Neural cell (in vitro differentiated cells): ENCODE measurements at regions not wholly inside any gene's neighbourhood (a gene's known extent, or its start where the extent isn't known, plus 50 kb on each side); places are given as distances from the start of the nearest gene placed in this dataset.

ENCODE experiments used
- CTCF ChIP-seq: fragments of 450-650 bp; IDR thresholded peaks from 2 replicates; pipeline ENCODE4 v1.5.1; 2014; ENCODE audit warnings: antibody characterized with exemption, mild to moderate bottlenecking, moderate library complexity; ENCODE audit not compliant: poor library complexity, severe bottlenecking
- EZH2 ChIP-seq: fragments of 200-600, 300-800 bp; shearing (Covaris generic), sonication (generic); IDR thresholded peaks from 2 replicates; pipeline ENCODE4 v1.6.1; 2014; ENCODE audit warnings: antibody characterized with exemption, low read length, borderline replicate concordance, mild to moderate bottlenecking; ENCODE audit not compliant: insufficient read depth, poor library complexity, severe bottlenecking
- MXI1 ChIP-seq: fragments of 450-650 bp; conservative IDR thresholded peaks from 2 replicates; pipeline ENCODE4 v1.6.1; 2014; ENCODE audit warnings: antibody characterized with exemption, mild to moderate bottlenecking; ENCODE audit not compliant: poor library complexity, severe bottlenecking
- POLR2AphosphoS5 ChIP-seq: IDR thresholded peaks from 2 replicates; pipeline ENCODE4 v1.6.1; 2012
- RAD21 ChIP-seq: fragments of 450-650 bp; conservative IDR thresholded peaks from 2 replicates; pipeline ENCODE4 v1.6.1; 2014; ENCODE audit warnings: antibody characterized with exemption, mild to moderate bottlenecking, moderate library complexity
- SMC3 ChIP-seq: fragments of 450-650 bp; conservative IDR thresholded peaks from 2 replicates; pipeline ENCODE4 v1.6.1; 2014; ENCODE audit warnings: antibody characterized with exemption, mild to moderate bottlenecking, moderate library complexity; ENCODE audit not compliant: poor library complexity
- TAF1 ChIP-seq: IDR thresholded peaks from 2 replicates; pipeline ENCODE4 v1.6.1; 2012; ENCODE audit warnings: low read depth

GRCh38 chr11:110900426-110900825 is 188.2 kb upstream of the ARHGAP20 start:
- TF ChIP-seq CTCF (no peak), RAD21 (no peak), TAF1 (no peak), EZH2 (no peak), POLR2AphosphoS5 (no peak), SMC3 (no peak), MXI1 (no peak)
